GM19397 (cell line): ENCODE measurements at regions not wholly inside any gene's neighbourhood (a gene's known extent, or its start where the extent isn't known, plus 50 kb on each side); places are given as distances from the start of the nearest gene placed in this dataset.
"Not testable (repeated sequence)": the region's sequence is repeated elsewhere in the genome, so short reads cannot be mapped to it uniquely, and the experiment has no call there.

Experiments
- ATAC-seq: cut with Tn5 transposase; IDR thresholded peaks from one replicate; pipeline ENCODE4 v1.9.1; 2021; ENCODE audit warnings: mild to moderate bottlenecking, moderate library complexity; ENCODE audit not compliant: unreplicated experiment

- no peak for ATAC-seq
Observed at GRCh38 chr21:15932726-15933125, 202.9 kb downstream of the USP25 start.

GRCh38 chr21:15935530-15935929 is 205.7 kb downstream of the USP25 start:
- no peak for ATAC-seq

DNA sequence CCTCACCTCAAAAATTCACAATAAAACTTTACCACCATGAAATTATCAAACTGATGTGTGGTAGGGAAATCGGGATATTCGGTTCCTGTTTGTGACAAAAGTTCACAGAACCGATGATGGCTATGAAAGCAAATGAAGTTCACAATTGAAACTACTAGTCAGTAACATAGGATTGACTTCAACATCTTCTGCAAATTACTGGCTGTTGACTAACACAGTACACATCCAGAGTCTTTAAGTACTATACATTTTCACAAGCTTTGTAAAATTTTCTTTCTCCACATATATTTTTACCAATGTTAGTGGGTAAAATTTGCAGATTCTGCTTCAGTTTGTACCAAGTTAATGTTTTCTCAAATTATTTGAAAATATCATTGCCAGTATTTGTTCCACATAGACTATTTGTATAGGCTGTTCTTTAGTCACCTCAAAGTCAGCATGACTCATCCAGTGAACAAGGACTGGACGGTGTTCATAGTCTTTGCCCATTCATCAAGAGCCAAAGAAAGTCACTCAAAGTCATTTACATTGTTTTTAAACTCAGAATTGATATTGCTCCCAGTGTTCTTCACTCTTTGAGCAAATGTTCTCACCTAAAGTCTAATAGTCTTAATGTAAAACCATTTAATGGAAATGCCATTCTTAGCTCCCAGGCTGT is 213.4 kb downstream of the USP25 start:
- no peak for ATAC-seq

- no peak for ATAC-seq
Observed at GRCh38 chr21:15947677-15948076, 217.9 kb downstream of the USP25 start.

DNA sequence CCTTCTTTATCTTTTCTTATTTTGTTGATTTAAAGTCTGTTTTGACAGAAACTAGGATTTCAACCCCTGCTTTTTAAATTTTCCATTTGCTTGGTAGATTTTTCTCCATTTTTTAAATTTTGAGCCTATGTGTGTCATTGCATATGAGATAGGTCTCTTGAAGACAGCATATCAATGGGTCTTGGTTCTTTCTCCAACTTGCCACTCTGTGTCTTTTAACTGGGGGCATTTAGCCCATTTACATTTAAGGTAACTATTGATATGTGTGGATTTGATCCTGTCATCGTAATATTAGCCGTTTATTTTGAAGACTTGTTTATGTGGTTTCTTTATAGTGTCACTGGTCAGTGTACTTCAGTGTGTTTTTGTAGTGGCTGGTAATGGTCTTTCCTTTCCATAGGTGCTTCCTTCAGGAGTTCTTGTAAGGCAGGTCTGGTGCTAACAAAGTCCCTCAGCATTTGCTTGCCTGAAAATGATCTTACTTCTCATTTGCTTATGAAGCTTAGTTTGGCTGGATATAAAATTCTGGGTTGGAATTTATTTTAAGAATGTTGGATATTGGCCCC is 223.9 kb downstream of the USP25 start:
- ATAC-seq, result no peak

DNA sequence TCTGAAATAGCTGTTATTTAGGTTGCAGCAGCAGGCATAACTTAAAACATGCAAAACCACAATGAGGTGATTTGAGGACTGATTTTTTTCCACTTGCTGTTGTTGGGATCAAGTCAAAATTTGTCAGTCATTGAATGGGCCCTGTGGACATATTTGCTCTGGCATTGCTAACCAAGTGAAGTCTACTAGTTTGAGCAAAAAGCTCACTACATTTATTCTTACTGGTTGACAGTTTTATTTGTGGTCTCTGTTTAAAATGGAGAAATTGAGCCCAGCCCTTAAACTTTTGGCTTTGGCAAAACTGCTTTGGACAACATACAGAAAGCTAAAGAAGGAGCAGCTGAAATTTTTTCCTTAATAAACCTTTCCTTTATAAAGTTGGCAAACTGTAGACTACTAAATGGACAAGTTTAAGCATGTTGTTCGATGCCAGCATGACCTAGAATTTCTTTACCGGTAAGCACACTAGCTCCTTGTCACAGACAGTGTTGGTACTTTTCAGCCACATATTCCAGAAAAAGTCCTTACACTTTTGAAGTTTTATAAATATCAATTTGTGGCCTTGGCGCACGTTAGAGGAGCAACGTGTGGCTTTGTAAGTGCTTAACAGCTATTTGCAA is 234.6 kb downstream of the USP25 start:
- no peak for ATAC-seq

DNA sequence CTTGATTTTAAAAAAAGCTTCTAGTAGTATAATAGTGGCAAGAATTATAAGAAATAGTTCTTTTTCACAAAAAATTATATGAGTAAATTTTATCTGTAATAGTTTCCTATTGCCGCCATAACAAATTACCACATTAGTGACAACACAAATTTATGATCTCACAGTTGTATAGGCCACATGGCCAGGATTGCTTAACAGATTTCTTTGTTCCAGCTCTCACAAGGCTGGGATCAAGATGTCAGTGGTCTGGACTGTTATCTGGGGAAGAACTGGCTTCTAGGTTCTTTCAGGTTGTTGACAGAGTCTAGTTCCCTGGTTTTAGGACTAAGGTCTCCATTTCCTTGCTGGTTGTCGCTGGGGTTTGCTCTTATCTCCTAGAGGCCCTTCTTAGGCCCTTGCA is 236.4 kb downstream of the USP25 start:
- ATAC-seq, result no peak

DNA sequence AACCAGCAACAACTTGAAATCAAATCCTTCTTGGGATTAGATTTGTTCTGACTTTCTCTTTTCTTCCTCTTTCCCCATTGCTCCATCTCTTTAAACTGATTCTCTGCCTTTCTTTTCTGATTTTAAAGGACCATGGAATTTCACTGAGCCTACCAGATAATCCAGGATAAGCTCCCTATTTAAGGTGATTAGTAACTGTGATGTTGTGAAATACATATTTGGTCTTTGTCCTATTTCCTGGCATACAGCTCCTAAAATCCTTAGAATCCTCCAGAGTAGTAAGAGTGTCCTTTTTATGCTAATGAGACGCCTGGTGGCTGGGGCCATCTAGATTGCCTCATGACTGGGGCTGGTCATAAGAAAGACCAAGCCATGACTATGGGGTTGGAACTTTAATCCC is 236.9 kb downstream of the USP25 start:
- ATAC-seq, result no peak

DNA sequence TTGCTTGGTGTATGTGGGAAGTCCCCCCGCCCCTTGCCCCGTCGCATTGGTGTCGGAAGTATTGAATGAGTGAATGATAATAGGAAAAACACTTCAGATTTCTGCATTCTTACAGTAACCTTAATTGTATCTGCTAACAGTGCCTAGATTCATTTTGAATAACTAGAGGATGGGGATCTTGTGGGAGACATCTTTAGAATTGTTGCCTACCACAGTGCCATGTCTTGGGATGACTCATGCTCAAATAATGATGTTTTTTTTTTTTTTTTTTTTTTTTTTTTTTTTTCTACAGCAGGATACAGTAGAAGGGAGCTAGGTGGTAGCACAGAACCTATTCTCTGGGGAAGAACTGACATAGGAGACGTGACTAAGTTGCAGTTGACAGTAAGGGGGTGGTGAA is 237.9 kb downstream of the USP25 start:
- no peak for ATAC-seq

GRCh38 chr21:15968776-15969310 is 239.1 kb downstream of the USP25 start:
- ATAC-seq, result no peak

GRCh38 chr21:15976807-15977206 is 247.0 kb downstream of the USP25 start:
- no peak for ATAC-seq

DNA sequence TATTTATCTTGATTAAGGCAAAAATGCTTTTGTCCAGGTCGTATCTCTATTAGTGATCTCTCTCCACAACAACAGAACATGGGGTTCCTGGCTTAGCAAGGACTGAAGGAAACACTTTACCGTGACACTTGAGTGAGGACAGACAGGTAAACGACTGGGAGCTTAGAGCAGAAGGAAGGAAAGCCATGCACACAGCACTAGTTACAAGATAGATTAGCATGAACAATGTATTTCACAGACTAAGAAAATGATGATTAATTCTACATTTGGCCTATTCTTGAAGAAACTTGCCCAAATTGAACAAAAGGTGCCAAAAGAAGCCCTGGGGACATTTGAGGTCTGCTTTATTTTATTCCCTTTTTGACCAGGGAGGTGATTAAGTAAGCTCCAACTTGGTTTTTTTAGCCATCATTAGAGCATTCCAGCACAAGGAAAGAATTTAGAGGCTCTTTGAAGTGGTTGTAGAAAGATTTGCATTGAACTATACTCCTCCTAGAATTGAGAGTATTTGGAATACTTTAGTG is 248.5 kb downstream of the USP25 start:
- no peak for ATAC-seq

DNA sequence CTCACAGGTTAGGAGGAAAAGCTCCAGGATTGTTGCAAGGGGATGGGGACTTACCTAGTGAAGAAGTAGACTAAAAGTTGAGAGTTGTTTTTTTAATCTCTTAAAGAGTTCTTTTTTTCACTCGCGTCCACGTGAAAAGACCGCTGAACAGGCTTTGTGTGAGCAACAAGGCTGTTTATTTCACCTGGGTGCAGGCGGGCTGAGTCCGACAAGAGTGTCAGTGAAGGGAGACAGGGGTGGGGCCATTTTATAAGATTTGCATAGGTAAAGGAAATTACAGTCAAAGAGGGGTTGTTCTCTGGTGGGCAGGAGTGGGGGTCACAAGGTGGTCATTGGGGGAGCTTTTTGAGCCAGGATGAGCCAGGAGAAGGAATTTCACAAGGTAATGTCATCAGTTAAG is 249.7 kb downstream of the USP25 start:
- not testable (repeated sequence) for ATAC-seq

DNA sequence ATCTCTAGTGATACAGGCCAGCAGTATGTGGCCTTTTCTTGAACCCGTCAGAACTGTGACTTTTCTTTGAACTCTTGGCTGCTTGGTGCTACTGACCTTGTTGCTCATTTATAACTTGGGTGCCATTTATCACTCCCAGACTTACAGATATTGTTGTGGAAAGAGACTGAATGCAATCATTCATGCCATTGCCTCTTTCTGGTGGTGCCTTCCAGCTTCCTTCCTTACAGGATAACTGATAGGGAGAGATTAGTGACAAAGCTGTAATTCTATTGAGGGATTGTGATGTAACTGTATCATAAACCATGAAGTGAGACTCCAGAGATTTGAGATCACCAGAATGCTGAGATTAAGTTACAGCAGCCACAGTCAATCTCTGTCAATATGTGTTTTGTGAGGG is 256.5 kb downstream of the USP25 start:
- no peak for ATAC-seq

DNA sequence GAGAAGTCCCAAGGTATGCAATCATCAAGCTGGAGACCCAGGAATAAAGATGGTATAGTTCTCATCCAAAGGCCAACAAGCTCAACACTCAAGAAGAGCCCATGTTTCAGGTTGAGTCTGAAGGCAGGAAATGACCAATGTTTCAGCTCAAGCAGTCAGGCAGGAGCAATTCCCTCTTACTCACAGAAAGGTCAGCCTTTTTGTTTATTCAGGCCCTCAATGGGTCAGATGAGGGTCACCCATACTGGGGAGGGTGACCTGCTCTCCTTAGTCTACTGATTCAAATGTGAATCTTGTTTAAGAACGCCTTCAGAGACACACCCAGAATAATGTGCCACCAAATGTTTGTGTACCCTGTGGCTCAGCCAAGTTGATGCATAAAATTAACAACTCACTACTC is 262.4 kb downstream of the USP25 start:
- ATAC-seq, result no peak

DNA sequence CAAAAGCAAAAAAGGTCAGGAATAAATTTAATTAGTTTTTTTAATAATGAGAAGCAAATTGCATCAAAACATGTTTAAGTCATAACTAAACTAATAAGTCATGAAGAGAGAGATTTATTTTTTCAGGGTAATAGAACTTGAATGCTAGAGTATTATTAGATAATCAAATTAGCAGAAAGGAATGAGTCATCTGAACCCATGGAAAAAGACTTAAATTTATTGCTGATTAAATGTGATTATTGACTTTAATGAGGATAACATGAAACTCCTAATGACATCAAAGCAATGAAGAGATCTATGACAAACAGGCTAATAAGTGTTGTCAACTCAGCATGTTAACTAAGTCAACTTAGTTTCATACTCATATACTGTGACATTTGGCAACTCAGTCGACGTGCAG is 264.2 kb downstream of the USP25 start:
- ATAC-seq, result no peak

GRCh38 chr21:15999741-16000140 is 270.0 kb downstream of the USP25 start:
- no peak for ATAC-seq

DNA sequence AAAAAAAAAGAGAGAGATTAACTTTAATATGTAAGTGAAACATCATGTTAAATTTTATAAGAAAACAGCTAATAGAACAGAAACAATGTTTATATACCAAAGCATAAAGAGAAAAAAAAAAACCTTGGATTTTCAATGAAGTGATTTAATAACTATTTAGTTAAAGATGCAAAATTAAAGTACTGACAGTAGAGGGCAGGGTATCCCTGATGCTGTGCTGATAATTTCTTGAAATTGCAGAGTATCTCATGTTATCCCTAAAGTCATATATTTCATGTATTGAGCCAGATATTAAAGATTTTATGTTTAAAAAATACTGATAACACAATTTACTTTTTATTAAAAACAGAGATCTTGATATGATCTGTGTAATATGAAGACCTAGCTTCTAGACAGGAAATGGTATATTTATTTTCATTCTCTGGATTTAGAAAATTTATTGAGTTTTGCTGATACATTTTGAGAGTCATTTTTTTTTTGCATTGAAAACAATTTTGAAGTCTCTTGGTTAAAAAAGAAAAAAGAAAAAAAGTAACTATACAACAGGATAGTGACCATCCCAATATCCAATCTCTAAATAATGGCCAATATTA is 273.2 kb downstream of the USP25 start:
- no peak for ATAC-seq

- ATAC-seq, result no peak
Observed at GRCh38 chr21:16004086-16004485, 274.3 kb downstream of the USP25 start.

GRCh38 chr21:16004523-16004922 is 274.7 kb downstream of the USP25 start:
- no peak for ATAC-seq

DNA sequence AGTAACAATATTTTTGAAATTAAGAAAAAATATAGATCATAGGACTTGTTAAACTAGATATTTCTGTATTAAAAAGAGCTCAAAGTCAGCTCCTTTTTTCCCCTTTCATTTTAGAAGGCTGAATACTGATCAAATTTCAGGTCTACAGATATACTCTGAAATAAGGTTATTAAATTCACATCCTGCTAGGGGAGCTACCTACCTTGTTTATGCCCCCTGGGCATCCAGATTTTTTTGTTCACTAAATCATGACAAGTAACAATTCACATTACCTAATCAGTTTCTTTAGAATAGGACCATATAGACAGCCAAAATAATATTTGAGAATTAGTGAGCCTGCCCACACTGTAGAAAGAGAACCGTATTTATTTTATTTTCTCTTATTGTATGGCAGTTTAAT is 276.2 kb downstream of the USP25 start:
- ATAC-seq, result no peak

GRCh38 chr21:16007943-16008342 is 278.2 kb downstream of the USP25 start:
- no peak for ATAC-seq
